ENCODE measurements at regions not wholly inside any gene's neighbourhood (a gene's known extent, or its start where the extent isn't known, plus 50 kb on each side); places are given as distances from the start of the nearest gene placed in this dataset.

GRCh38 chr7:41478187-41478586 is 224.7 kb downstream of the INHBA start:
- peaks cover 5% of the 10 kb centered on the region for H3K9me2 ChIP-seq (ENCODE audit: insufficient read depth)
- Mint-ChIP-seq H3K4me3 (no peak overlapping the region), H3K36me3 (ENCODE audit: low read depth) (peaks cover 7% of the 10 kb centered on the region; the same call in 1 of the 3 replicates), H3K27ac (no peak overlapping the region), H3K27me3 (ENCODE audit: insufficient read depth, low read depth, poor library complexity) (no peaks in the 10 kb centered on the region), H3K4me1 (0 out of 3 replicates have a peak, but pooled peaks cover 2% of the 10 kb centered on the region), H3K9me3 (peaks cover 13% of the 10 kb centered on the region; the same call in 2 of the 3 replicates)
- H3K27me3 ChIP-seq (ENCODE audit: insufficient read depth): no peaks in the 10 kb centered on the region
- ATAC-seq (no peak), DNase-seq (ENCODE audit: low spot score) (no peak)
- TF ChIP-seq JUNB (IDR thresholded peaks at IDR 0.05; ENCODE audit: unreplicated experiment): no peak
- no peak for TF ChIP-seq STAT1 (IDR thresholded peaks at IDR 0.05; ENCODE audit: unreplicated experiment)
- TF ChIP-seq EZH2 (IDR thresholded peaks at IDR 0.05; ENCODE audit: low read depth, unreplicated experiment): no peak
- TF ChIP-seq NANOG (IDR thresholded peaks at IDR 0.05; ENCODE audit: borderline replicate concordance): no peak
- TF ChIP-seq ETS1 (IDR thresholded peaks at IDR 0.05): no peak
- no peak for TF ChIP-seq CTCF (conservative IDR thresholded peaks at IDR 0.05; ENCODE audit: low read depth in 2 of 2)
- TF ChIP-seq ZNF114 (CRISPR knock-in tag; IDR thresholded peaks at IDR 0.05): no peak
- H4K20me1 ChIP-seq (replicated peaks; ENCODE audit: insufficient read depth): no peaks in the 10 kb centered on the region
- H3F3A ChIP-seq (replicated peaks; ENCODE audit: low read depth): no peaks in the 10 kb centered on the region
- no peaks in the 10 kb centered on the region for H3K4me1 ChIP-seq (ENCODE audit: insufficient read depth)
- no peaks in the 10 kb centered on the region for H3K79me2 ChIP-seq (replicated peaks; ENCODE audit: insufficient read depth)
- H3K4me3 ChIP-seq: no peak overlapping the region
- no peaks in the 10 kb centered on the region; the same call in 1 of the 2 replicates for H3K36me3 ChIP-seq (ENCODE audit: insufficient read depth)
- no peak overlapping the region for H3K27ac ChIP-seq (ENCODE audit: low read depth)
- H2AFZ ChIP-seq: no peak overlapping the region
- no peak overlapping the region for H3K4me2 ChIP-seq

GRCh38 chr7:41476460-41476803 is 226.5 kb downstream of the INHBA start:
- no peaks in the 10 kb centered on the region for H3F3A ChIP-seq (replicated peaks; ENCODE audit: low read depth)
- ATAC-seq (no peak), DNase-seq (ENCODE audit: low spot score) (no peak)
- Mint-ChIP-seq H3K4me3 (no peak overlapping the region), H3K36me3 (ENCODE audit: low read depth) (peaks cover 7% of the 10 kb centered on the region; the same call in 1 of the 3 replicates), H3K27me3 (ENCODE audit: insufficient read depth, low read depth, poor library complexity) (peaks cover 1% of the 10 kb centered on the region), H3K27ac (no peak overlapping the region), H3K9me3 (peaks cover 13% of the 10 kb centered on the region; the same call in 2 of the 3 replicates), H3K4me1 (no peaks in the 10 kb centered on the region)
- no peaks in the 10 kb centered on the region for H3K4me1 ChIP-seq (ENCODE audit: insufficient read depth)
- H3K27me3 ChIP-seq (ENCODE audit: insufficient read depth): no peaks in the 10 kb centered on the region
- H2AFZ ChIP-seq: no peak overlapping the region
- peaks cover 5% of the 10 kb centered on the region; the same call in 1 of the 2 replicates for H3K9me2 ChIP-seq (ENCODE audit: insufficient read depth)
- H3K27ac ChIP-seq (ENCODE audit: low read depth): no peak overlapping the region
- H3K4me3 ChIP-seq: no peak overlapping the region
- H4K20me1 ChIP-seq (replicated peaks; ENCODE audit: insufficient read depth): no peaks in the 10 kb centered on the region; the same call in 1 of the 2 replicates
- H3K79me2 ChIP-seq (replicated peaks; ENCODE audit: insufficient read depth): no peaks in the 10 kb centered on the region
- no peak overlapping the region for H3K4me2 ChIP-seq
- no peaks in the 10 kb centered on the region; the same call in 1 of the 2 replicates for H3K36me3 ChIP-seq (ENCODE audit: insufficient read depth)
- TF ChIP-seq CREB1 (CRISPR knock-in tag; IDR thresholded peaks at IDR 0.05; ENCODE audit: low read depth) (no peak), EZH2 (IDR thresholded peaks at IDR 0.05; ENCODE audit: low read depth, unreplicated experiment) (no peak), ETS1 (IDR thresholded peaks at IDR 0.05) (no peak), POLR2AphosphoS5 (IDR thresholded peaks at IDR 0.05; ENCODE audit: low read depth) (no peak), REST (IDR thresholded peaks at IDR 0.05; ENCODE audit: unreplicated experiment) (no peak), STAT1 (IDR thresholded peaks at IDR 0.05; ENCODE audit: unreplicated experiment) (no peak), ZNF331 (CRISPR knock-in tag; IDR thresholded peaks at IDR 0.05; ENCODE audit: low read depth) (no peak), NANOG (IDR thresholded peaks at IDR 0.05; ENCODE audit: borderline replicate concordance) (no peak), JUNB (IDR thresholded peaks at IDR 0.05; ENCODE audit: unreplicated experiment) (no peak)

Data from GM23338 (cell line).